Skeletal muscle satellite cell (primary cell): ENCODE measurements at regions not wholly inside any gene's neighbourhood (a gene's known extent, or its start where the extent isn't known, plus 50 kb on each side); places are given as distances from the start of the nearest gene placed in this dataset.
A peak's percentile ranks its signal among the peaks of the same experiment; 100 is the strongest.

ENCODE experiments used
- H3K27me3 ChIP-seq: 2 replicates; pipeline ENCODE4 v1.7.0; 2013; ENCODE audit warnings: low read length; ENCODE audit not compliant: control insufficient read depth, insufficient read depth
- H3K36me3 ChIP-seq: 2 replicates; pipeline ENCODE4 v1.7.0; 2013; ENCODE audit warnings: mild to moderate bottlenecking, control low read depth, low read length; ENCODE audit not compliant: insufficient read depth
- H3K4me1 ChIP-seq: 2 replicates; pipeline ENCODE4 v1.7.0; 2013; ENCODE audit warnings: low read length; ENCODE audit not compliant: control insufficient read depth, insufficient read depth
- H3K4me2 ChIP-seq: 2 replicates; pipeline ENCODE4 v1.7.0; 2013; ENCODE audit warnings: mild to moderate bottlenecking, low read length
- H3K4me3 ChIP-seq: 2 replicates; pipeline ENCODE4 v1.7.0; 2013; ENCODE audit warnings: low read length
- H3K9ac ChIP-seq: 2 replicates; pipeline ENCODE4 v1.7.0; 2013; ENCODE audit warnings: mild to moderate bottlenecking, low read depth, low read length, moderate library complexity
- H3K9me3 ChIP-seq: replicated peaks from 2 replicates; pipeline ENCODE4 v1.7.0; 2013; ENCODE audit warnings: mild to moderate bottlenecking, control low read depth, low read length

GRCh38 chr1:79817031-79817560 is 810.6 kb upstream of the ADGRL4 start:
- H3K4me1 ChIP-seq = no peaks in the 10 kb centered on the region
- H3K36me3 ChIP-seq = no peaks in the 10 kb centered on the region
- no peaks in the 10 kb centered on the region for H3K9me3 ChIP-seq
- H3K4me2 ChIP-seq = no peak overlapping the region
- no peak overlapping the region for H3K4me3 ChIP-seq
- no peak overlapping the region for H3K9ac ChIP-seq
- no peaks in the 10 kb centered on the region for H3K27me3 ChIP-seq

DNA sequence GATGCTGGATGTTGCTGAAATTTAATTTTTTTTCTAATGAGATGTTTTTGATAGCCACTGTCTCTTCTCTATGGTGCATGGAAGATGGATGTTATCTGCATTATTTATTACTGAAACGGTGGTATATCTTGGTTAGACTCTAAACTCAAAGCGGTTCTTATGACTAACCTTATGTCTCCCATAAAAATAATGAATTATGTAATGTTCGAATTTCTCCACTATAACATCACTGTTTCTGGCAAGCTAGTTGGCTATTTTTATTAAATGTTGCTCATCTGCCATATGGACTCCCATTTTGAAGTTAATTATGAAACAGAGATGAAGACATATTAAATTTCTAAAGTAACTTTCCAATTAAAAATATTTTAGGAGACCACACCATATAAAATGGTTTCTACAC is 808.6 kb upstream of the ADGRL4 start:
- H3K9ac ChIP-seq = no peak overlapping the region
- no peaks in the 10 kb centered on the region for H3K27me3 ChIP-seq
- no peak overlapping the region for H3K4me3 ChIP-seq
- H3K36me3 ChIP-seq = no peaks in the 10 kb centered on the region
- no peak overlapping the region for H3K4me2 ChIP-seq
- H3K9me3 ChIP-seq = no peaks in the 10 kb centered on the region
- H3K4me1 ChIP-seq = peaks cover 10% of the 10 kb centered on the region

GRCh38 chr1:79811173-79811572 is 804.6 kb upstream of the ADGRL4 start:
- Histone ChIP-seq H3K27me3 (no peaks in the 10 kb centered on the region), H3K9ac (peak overlapping the region; percentile 51), H3K9me3 (no peaks in the 10 kb centered on the region), H3K4me3 (no peak overlapping the region), H3K4me2 (peak overlapping the region; percentile 54), H3K36me3 (no peaks in the 10 kb centered on the region), H3K4me1 (peaks cover 10% of the 10 kb centered on the region)

DNA sequence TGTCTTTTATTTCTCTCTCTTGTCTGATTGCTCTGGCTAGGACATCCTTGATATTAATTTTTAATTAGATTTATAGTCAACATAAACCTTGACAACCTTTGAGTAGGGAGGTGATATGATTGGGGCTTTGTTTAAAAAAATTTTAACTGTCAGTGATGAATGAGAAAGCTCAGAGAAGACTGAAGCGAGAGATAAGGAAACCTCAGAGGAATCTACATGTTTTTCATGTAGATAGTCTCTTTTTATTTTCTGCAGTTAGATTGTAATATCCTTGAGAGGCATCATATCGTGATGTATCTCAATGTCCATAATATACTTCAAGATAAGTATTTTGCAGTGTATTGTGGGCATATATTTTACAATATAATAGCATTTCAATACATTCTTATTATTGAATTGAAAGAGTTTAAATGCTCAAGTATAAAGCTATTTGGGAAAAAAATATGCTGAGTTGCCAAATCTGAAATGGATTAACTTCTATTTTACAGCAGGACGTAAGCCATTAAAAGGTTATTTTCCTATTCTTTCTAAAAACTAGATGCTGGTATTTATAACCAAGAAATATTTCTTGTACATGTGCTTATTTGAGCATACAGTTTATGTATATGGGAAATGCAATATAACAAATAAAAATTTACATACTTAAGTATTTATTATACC is 802.4 kb upstream of the ADGRL4 start:
- Histone ChIP-seq H3K4me3 (no peak overlapping the region), H3K36me3 (no peaks in the 10 kb centered on the region), H3K4me1 (peaks cover 10% of the 10 kb centered on the region), H3K27me3 (no peaks in the 10 kb centered on the region), H3K4me2 (no peak overlapping the region), H3K9ac (no peak overlapping the region), H3K9me3 (no peaks in the 10 kb centered on the region)

DNA sequence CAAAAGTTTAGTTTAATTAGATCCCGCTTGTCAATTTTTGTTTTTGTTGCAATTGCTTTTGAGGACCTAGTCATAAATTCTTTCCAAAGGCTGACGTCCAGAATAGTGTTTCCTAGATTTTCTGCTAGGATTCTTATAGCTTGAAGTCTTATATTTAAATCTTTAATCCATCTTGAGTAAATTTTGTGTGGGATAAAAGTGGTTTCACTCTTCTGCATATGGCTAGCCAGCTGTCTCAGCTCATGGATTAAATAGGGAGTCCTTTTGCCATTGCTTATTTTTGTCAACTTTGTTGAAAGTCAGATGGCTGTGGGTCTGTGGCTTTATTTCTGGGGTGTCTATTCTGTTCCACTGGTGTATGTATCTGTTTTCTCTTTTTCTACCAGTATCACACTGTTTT is 801.3 kb upstream of the ADGRL4 start:
- H3K9ac ChIP-seq = no peak overlapping the region
- peaks cover 10% of the 10 kb centered on the region for H3K4me1 ChIP-seq

GRCh38 chr1:79797487-79797886 is 791.0 kb upstream of the ADGRL4 start:
- Histone ChIP-seq H3K4me3 (no peak overlapping the region), H3K4me1 (no peaks in the 10 kb centered on the region), H3K27me3 (no peaks in the 10 kb centered on the region), H3K9ac (no peak overlapping the region), H3K4me2 (no peak overlapping the region), H3K36me3 (no peaks in the 10 kb centered on the region), H3K9me3 (no peaks in the 10 kb centered on the region)

More for the DNA sequence above, 801.3 kb upstream of the ADGRL4 start:
- Histone ChIP-seq H3K9me3 (no peaks in the 10 kb centered on the region), H3K27me3 (no peaks in the 10 kb centered on the region), H3K4me2 (no peak overlapping the region), H3K36me3 (no peaks in the 10 kb centered on the region), H3K4me3 (no peak overlapping the region)

- H3K4me2 ChIP-seq = no peak overlapping the region
- no peaks in the 10 kb centered on the region for H3K4me1 ChIP-seq
- H3K9me3 ChIP-seq = no peaks in the 10 kb centered on the region
- H3K36me3 ChIP-seq = no peaks in the 10 kb centered on the region
- no peaks in the 10 kb centered on the region for H3K27me3 ChIP-seq
- no peak overlapping the region for H3K4me3 ChIP-seq
- H3K9ac ChIP-seq = no peak overlapping the region
Measured at GRCh38 chr1:79796434-79796833, 789.9 kb upstream of the ADGRL4 start.

GRCh38 chr1:79792219-79792930 is 785.8 kb upstream of the ADGRL4 start:
- Histone ChIP-seq H3K4me3 (no peak overlapping the region), H3K9me3 (no peaks in the 10 kb centered on the region), H3K4me1 (no peaks in the 10 kb centered on the region), H3K27me3 (no peaks in the 10 kb centered on the region), H3K9ac (no peak overlapping the region), H3K36me3 (no peaks in the 10 kb centered on the region), H3K4me2 (no peak overlapping the region)

- no peaks in the 10 kb centered on the region for H3K9me3 ChIP-seq
- no peaks in the 10 kb centered on the region for H3K27me3 ChIP-seq
- H3K4me3 ChIP-seq = no peak overlapping the region
- no peaks in the 10 kb centered on the region for H3K36me3 ChIP-seq
- no peak overlapping the region for H3K9ac ChIP-seq
- H3K4me1 ChIP-seq = no peaks in the 10 kb centered on the region
- no peak overlapping the region for H3K4me2 ChIP-seq
Measured at GRCh38 chr1:79791488-79792218, 785.1 kb upstream of the ADGRL4 start.

GRCh38 chr1:79790950-79791349 is 784.4 kb upstream of the ADGRL4 start:
- Histone ChIP-seq H3K4me2 (no peak overlapping the region), H3K36me3 (no peaks in the 10 kb centered on the region), H3K4me1 (no peaks in the 10 kb centered on the region), H3K9me3 (no peaks in the 10 kb centered on the region), H3K4me3 (no peak overlapping the region), H3K27me3 (no peaks in the 10 kb centered on the region), H3K9ac (no peak overlapping the region)

DNA sequence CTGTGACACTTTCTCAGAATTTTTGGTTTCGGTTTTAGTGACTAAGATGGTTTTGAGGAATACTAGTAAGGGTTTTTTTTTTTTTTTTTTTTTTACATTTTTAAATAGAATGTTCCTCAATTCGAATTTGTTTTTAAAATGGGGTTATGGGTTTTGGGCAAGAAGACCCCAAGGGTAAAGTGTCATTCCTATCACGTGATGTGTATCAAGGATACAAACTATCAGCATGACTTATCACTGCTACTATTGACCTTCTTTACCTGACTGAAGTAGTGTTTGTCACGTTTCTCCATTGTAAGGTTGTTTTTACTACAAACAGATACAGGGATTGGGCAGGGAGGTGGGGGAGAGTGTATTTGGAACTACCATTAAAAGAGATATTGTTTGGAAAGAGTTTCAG is 781.1 kb upstream of the ADGRL4 start:
- no peaks in the 10 kb centered on the region for H3K27me3 ChIP-seq
- H3K4me1 ChIP-seq = no peaks in the 10 kb centered on the region
- no peak overlapping the region for H3K4me3 ChIP-seq
- no peaks in the 10 kb centered on the region for H3K9me3 ChIP-seq
- no peaks in the 10 kb centered on the region for H3K36me3 ChIP-seq
- H3K4me2 ChIP-seq = no peak overlapping the region
- H3K9ac ChIP-seq = no peak overlapping the region
